NB4 (cell line): ENCODE measurements at regions not wholly inside any gene's neighbourhood (a gene's known extent, or its start where the extent isn't known, plus 50 kb on each side); places are given as distances from the start of the nearest gene placed in this dataset.

ENCODE experiments used
- DNase-seq: peaks from one replicate; pipeline ENCODE4 v3.0.0; 2010; ENCODE audit warnings: low read depth
- H3K4me3 ChIP-seq: one replicate; pipeline ENCODE4 v1.5.1; 2011; ENCODE audit warnings: mild to moderate bottlenecking, low read depth, low read length, moderate library complexity
- MYC ChIP-seq: IDR thresholded peaks from 2 replicates; pipeline ENCODE4 v1.6.1; 2011; ENCODE audit warnings: low read depth, low read length
- POLR2A ChIP-seq: IDR thresholded peaks from 2 replicates; pipeline ENCODE4 v1.6.1; 2011; ENCODE audit warnings: mild to moderate bottlenecking; ENCODE audit not compliant: insufficient read length; ENCODE audit errors: extremely low read depth
- TF ChIP-seq, protein P1 (sequence below): IDR thresholded peaks from one replicate; pipeline ENCODE4 v1.5.1; 2012; ENCODE audit warnings: low read depth, low read length
- TF ChIP-seq, protein P2 (sequence below): IDR thresholded peaks from 2 replicates; pipeline ENCODE4 v1.6.1; 2011; ENCODE audit warnings: low read depth, low read length

- no peak for TF ChIP-seq POLR2A
- no peak overlapping the region for H3K4me3 ChIP-seq
- no peak for DNase-seq
Observed at GRCh38 chr13:28579736-28580135, 79.2 kb upstream of the POMP start.

DNA sequence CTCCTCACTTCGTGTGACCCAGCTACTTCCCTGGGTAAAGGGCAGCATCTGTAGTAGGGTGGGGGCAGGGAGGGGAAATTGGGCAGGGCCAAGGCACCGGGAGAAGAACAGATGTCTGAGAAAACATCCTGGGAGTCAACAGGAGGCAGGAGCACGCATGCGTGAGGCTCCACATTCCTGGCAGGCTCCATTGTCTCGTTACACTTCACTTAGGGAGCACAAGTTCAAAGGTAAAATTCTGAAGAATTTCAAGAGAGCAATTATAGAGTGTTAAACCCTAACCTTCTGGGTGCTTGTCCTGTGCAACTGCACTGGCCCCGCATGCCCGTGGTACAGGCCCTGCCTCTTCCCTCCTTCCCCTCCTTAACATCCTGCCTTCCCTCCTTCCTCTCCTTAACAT, 79.6 kb upstream of the POMP start:
- TF ChIP-seq POLR2A (no peak), MYC (no peak)
- TF ChIP-seq, protein P1, sequence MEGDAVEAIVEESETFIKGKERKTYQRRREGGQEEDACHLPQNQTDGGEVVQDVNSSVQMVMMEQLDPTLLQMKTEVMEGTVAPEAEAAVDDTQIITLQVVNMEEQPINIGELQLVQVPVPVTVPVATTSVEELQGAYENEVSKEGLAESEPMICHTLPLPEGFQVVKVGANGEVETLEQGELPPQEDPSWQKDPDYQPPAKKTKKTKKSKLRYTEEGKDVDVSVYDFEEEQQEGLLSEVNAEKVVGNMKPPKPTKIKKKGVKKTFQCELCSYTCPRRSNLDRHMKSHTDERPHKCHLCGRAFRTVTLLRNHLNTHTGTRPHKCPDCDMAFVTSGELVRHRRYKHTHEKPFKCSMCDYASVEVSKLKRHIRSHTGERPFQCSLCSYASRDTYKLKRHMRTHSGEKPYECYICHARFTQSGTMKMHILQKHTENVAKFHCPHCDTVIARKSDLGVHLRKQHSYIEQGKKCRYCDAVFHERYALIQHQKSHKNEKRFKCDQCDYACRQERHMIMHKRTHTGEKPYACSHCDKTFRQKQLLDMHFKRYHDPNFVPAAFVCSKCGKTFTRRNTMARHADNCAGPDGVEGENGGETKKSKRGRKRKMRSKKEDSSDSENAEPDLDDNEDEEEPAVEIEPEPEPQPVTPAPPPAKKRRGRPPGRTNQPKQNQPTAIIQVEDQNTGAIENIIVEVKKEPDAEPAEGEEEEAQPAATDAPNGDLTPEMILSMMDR, result no peak
- TF ChIP-seq, protein P2, sequence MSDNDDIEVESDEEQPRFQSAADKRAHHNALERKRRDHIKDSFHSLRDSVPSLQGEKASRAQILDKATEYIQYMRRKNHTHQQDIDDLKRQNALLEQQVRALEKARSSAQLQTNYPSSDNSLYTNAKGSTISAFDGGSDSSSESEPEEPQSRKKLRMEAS, result no peak
- no peak for DNase-seq
- H3K4me3 ChIP-seq, result no peak overlapping the region

DNA sequence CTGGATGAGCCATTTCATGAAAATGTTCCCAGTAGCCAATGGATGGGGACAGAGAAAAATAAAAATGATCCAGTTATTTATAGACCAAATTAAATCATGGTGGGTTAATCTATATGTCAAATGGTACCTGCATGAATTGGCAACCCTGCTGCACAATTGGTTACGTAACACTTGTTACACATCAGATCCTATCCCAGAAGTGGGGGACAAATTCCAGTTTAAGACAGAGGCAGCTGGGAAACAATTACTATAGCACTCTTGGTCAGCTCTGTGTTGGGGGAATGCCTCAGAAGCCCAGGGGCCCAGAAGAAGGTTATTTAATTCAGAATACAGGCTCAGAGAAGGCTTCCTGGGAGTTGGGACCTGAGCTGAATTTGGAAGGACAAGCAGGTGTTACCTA, 81.1 kb upstream of the FLT1 start:
- H3K4me3 ChIP-seq, result no peak overlapping the region
- DNase-seq, result no peak
- TF ChIP-seq, protein P1, result no peak
- no peak for TF ChIP-seq POLR2A

- no peak overlapping the region for H3K4me3 ChIP-seq
- TF ChIP-seq, protein P2, result no peak
- no peak for TF ChIP-seq POLR2A
- no peak for TF ChIP-seq MYC
- TF ChIP-seq, protein P1, result no peak
- no peak for DNase-seq
Observed at GRCh38 chr13:28575200-28575599, 80.3 kb upstream of the FLT1 start.

DNA sequence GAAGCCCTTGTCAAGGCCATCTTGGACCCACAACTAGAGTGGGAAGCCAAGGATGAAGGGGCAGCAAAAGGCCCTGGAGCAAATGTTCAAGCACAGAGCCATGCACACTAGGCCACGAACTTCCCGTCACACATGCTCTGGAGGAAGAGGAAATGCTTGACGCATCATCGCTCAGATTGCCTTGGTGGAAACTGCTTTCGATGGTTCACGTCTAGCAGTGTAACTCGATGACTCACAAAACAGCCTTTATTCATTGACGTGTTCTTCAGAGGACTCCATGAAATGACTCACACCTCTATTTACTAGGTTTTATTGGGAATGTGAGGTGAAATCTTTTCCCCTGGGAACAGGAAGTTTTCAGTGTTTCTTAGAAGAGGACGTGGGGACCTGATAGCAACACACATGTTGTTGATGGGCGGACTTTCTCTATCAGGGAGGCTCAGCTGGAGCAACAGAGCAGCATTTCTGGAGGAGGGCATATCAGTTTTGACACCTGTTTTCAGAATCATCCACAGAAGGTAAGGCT, 79.8 kb upstream of the FLT1 start:
- no peak overlapping the region for H3K4me3 ChIP-seq
- TF ChIP-seq, protein P2, result no peak
- TF ChIP-seq, protein P1, result no peak
- TF ChIP-seq MYC, result no peak
- TF ChIP-seq POLR2A, result no peak
- DNase-seq, result peak; percentile 72

- no peak overlapping the region for H3K4me3 ChIP-seq
- DNase-seq, result peak; percentile 74
- no peak for TF ChIP-seq POLR2A
- TF ChIP-seq, protein P2, result no peak
- TF ChIP-seq, protein P1, result no peak
- no peak for TF ChIP-seq MYC
Observed at GRCh38 chr13:28573595-28574373, 78.9 kb upstream of the FLT1 start.
